ENCODE measurements at regions not wholly inside any gene's neighbourhood (a gene's known extent, or its start where the extent isn't known, plus 50 kb on each side); places are given as distances from the start of the nearest gene placed in this dataset.

DNA sequence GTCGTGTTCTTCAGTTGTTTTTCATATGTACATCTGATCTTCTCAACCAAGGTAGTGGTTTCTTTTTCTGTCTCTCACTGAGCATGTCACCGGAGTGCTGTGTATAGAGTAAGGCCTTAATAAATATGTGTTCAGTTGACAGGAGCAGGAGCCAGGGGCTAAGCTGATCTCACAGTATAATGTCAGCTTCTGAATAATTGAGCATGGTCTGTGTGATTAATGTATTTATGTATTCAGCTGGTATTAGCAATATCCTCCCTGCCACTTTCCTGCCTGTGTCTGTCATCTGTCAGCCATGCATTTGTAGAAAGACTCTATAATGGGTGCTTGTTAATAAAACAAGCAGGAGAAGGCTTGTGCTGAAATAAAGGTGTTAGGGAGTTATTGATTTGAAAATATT, 198.9 kb downstream of the ADCYAP1 start:
- no peak for TF ChIP-seq EZH2 (IDR thresholded peaks at IDR 0.05; ENCODE audit: borderline replicate concordance, low read depth, low read length, severe bottlenecking)
- TF ChIP-seq, protein P1, sequence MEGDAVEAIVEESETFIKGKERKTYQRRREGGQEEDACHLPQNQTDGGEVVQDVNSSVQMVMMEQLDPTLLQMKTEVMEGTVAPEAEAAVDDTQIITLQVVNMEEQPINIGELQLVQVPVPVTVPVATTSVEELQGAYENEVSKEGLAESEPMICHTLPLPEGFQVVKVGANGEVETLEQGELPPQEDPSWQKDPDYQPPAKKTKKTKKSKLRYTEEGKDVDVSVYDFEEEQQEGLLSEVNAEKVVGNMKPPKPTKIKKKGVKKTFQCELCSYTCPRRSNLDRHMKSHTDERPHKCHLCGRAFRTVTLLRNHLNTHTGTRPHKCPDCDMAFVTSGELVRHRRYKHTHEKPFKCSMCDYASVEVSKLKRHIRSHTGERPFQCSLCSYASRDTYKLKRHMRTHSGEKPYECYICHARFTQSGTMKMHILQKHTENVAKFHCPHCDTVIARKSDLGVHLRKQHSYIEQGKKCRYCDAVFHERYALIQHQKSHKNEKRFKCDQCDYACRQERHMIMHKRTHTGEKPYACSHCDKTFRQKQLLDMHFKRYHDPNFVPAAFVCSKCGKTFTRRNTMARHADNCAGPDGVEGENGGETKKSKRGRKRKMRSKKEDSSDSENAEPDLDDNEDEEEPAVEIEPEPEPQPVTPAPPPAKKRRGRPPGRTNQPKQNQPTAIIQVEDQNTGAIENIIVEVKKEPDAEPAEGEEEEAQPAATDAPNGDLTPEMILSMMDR (IDR thresholded peaks at IDR 0.05; ENCODE audit: borderline replicate concordance, extremely low read depth, low read length, poor library complexity, severe bottlenecking) = no peak

Data from DND-41 (cell line).